PC-3 (cell line): ENCODE measurements at regions not wholly inside any gene's neighbourhood (a gene's known extent, or its start where the extent isn't known, plus 50 kb on each side); places are given as distances from the start of the nearest gene placed in this dataset.

ENCODE experiments used
- CTCF ChIP-seq: fragments of 300-600 bp; sonication (generic); conservative IDR thresholded peaks from 2 replicates; pipeline ENCODE4 v1.5.1; 2017; ENCODE audit warnings: antibody characterized with exemption, low read depth, mild to moderate bottlenecking, low read length
- EZH2 ChIP-seq: fragments of 300-600 bp; sonication (generic); IDR thresholded peaks from one replicate; pipeline ENCODE4 v1.6.1; 2017; ENCODE audit warnings: antibody characterized with exemption, mild to moderate bottlenecking, low read length; ENCODE audit not compliant: unreplicated experiment

- TF ChIP-seq CTCF (no peak), EZH2 (no peak)
Measured at GRCh38 chr20:10951216-10951615, 277.4 kb upstream of the JAG1 start.
